IgD-negative memory B cell (primary cell): ENCODE measurements at regions not wholly inside any gene's neighbourhood (a gene's known extent, or its start where the extent isn't known, plus 50 kb on each side); places are given as distances from the start of the nearest gene placed in this dataset.

ENCODE experiments used
- H3K27ac Mint-ChIP-seq, 3 donors: one replicate each; pipeline ENCODE4 v1.8.0; 2020 to 2022; ENCODE audit warnings: mild to moderate bottlenecking in 3 of 3, mixed read lengths in 3 of 3, moderate library complexity in 1 of 3
- H3K27me3 Mint-ChIP-seq: one replicate; pipeline ENCODE4 v1.8.0; 2021; ENCODE audit warnings: mixed read lengths
- H3K36me3 Mint-ChIP-seq: one replicate; pipeline ENCODE4 v1.8.0; 2020; ENCODE audit warnings: mild to moderate bottlenecking, mixed read lengths
- H3K4me1 Mint-ChIP-seq, 3 donors: one replicate each; pipeline ENCODE4 v1.8.0; 2020 to 2022; ENCODE audit warnings: mixed read lengths in 3 of 3, mild to moderate bottlenecking in 1 of 3
- H3K4me3 Mint-ChIP-seq, 4 donors: one replicate each; pipeline ENCODE4 v1.8.0; 2020 to 2022; ENCODE audit warnings: mild to moderate bottlenecking in 4 of 4, mixed read lengths in 4 of 4, moderate library complexity in 3 of 4
- H3K9me3 Mint-ChIP-seq, 3 donors: one replicate each; pipeline ENCODE4 v1.8.0; 2020 to 2021; ENCODE audit warnings: mixed read lengths in 3 of 3, mild to moderate bottlenecking in 1 of 3

DNA sequence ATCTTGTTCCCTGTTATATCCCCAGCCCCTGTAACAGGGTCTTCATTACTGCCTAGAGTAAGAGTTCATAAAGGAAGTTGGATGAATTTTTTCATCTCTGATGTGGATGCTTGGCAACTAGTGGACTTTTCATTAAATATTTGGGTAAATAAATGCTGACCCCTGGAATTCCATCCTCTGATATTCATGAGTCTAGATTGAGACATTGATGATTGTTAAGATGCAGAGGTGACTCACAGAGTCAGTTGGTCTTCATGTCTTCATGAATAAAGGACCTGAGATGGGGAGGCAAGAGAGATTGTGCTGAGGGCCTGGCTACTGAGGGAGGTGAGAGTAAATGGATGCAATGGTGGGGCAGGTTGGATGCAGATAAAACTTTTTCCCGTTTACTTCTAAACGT lies 132.7 kb upstream of the NT5C1B start:
- Mint-ChIP-seq H3K27me3 (no peaks in the 10 kb centered on the region), H3K4me3 (no peak overlapping the region), H3K27ac (no peak overlapping the region), H3K36me3 (peaks cover 8% of the 10 kb centered on the region), H3K4me1 (no peaks in the 10 kb centered on the region), H3K9me3 (peaks cover 0 to 2% (median 0%) of the 10 kb centered on the region in 3 donors)

DNA sequence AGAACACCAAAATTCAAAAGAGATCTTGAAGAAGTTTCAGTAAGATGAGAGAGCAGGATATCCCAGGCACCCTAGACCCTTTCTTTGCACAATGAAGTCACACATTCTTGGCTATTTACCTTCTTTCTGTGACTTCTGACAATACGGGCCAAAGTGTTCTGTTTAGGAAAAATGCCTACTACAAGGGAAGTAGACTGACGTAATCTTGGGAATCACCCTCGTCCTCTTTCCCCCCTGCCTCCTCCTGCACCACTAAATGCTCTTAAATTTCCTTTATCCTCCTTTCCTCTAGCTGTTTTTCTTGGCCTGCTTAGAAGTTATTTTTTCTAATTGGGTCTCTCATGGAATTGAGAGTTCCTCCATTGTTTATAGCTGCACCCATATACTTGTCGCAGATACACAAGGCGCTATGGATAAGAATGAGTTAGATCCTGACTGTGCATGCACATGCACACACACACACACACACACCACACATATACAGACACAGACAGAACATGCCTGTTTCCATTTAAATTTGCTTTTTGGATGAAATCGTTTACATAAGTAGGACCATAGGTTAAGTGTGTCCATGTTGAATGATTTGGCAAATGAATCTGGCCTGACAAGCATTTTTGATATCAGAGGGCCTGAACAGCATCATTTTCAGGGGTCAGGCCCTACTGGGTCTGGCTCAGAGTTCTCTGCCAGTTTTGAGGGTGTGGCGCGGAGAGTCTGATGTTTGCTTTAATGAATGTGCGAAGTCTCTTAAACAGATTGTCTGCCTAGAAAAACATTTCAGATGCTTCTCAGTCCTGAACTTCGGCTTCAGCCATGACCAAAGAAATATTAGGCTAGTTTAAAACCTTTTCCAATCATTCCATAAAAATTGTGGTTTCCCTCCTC lies 131.9 kb upstream of the NT5C1B start:
- H3K27ac Mint-ChIP-seq, result no peak overlapping the region
- no peaks in the 10 kb centered on the region for H3K27me3 Mint-ChIP-seq
- H3K4me3 Mint-ChIP-seq, result no peak overlapping the region
- H3K9me3 Mint-ChIP-seq, result peaks cover 0 to 2% (median 0%) of the 10 kb centered on the region in 3 donors
- H3K36me3 Mint-ChIP-seq, result peaks cover 8% of the 10 kb centered on the region
- no peaks in the 10 kb centered on the region for H3K4me1 Mint-ChIP-seq

DNA sequence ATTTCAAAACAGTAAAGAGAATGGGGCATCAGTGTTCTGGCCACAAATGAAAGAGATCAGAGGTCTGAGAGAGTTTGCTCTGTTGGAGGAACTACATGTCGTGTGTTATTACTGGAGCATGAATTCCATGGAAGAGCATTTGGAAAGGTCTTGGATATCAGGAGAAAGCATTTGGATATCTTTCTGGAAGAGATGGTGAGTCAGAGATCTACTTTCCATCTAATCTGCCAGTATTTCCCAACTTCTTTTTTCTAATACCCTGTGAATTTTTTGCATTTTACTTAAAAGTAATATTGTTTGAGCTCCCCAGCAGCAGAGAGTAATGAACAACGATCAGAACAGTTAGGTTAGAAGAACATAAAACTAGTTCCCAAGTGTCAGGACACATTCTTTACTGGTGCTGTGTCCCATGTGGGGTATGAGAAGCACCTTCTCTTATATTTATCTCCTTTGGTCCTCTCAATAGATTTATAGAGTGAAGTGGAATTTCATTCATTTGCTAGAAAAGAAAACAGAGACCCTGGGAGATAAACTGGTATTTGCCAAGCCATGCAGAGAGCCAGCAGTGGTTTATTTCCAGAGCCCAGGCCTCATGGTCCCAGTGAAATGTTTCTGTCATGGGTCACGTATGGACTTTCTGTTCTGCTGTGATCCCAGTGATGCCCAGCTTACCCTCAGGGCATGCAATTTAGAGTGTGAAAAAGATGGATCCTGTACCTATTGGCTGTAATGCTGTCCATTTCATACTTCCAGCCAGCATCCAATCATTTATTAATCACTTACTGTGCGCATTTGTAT lies 130.8 kb upstream of the NT5C1B start:
- H3K27ac Mint-ChIP-seq, result no peak overlapping the region
- H3K27me3 Mint-ChIP-seq, result no peaks in the 10 kb centered on the region
- H3K9me3 Mint-ChIP-seq, result peaks cover 0 to 4% (median 2%) of the 10 kb centered on the region in 3 donors
- no peak overlapping the region for H3K4me3 Mint-ChIP-seq
- H3K36me3 Mint-ChIP-seq, result peaks cover 7% of the 10 kb centered on the region
- H3K4me1 Mint-ChIP-seq, result no peaks in the 10 kb centered on the region

DNA sequence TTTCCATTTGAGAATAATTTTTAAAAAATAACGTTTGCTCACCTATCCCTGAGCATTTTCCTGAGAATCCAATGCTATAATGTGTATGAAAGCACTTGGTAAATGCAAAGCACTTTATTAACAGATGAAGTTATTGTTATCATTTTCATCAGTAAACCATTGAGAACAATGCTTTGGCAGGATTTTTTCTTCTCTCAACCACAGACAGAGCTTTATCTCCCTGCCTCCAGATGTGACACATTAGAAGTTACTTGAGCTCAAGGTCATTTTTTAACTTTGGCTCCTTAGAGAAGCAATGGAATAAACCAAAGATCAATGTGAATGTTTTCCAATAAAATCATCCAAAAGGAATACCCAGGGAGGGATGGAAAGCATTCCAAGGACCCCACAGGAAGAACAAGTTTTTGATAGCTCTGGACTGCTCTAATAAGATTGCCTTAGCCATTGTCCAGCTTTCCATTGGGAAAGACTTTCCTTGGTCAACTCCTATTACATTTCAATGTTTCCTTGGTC lies 118.9 kb upstream of the NT5C1B start:
- Mint-ChIP-seq H3K27me3 (no peaks in the 10 kb centered on the region), H3K36me3 (peaks cover 5% of the 10 kb centered on the region)

DNA sequence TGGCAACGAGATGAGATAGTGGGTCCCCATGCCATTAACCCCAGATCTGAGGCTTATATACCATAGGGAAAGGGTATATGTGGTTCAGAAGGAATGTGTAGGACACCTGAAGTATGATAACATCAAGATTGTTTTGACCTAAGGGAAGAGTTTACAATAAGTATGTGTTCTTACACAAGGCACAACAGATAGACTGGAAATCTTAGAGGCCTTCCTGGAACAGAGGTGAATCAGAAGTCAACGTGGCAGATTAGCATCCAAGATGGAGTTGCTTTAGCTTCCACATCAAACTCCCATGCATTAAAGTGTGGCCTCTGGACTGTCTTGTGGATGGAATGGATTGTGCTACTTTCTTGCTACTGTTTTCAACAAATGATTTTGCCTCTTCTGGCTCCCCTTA lies 116.6 kb upstream of the NT5C1B start:
- no peaks in the 10 kb centered on the region for H3K9me3 Mint-ChIP-seq
- no peaks in the 10 kb centered on the region for H3K36me3 Mint-ChIP-seq
- H3K27me3 Mint-ChIP-seq, result no peaks in the 10 kb centered on the region
- no peak overlapping the region for H3K27ac Mint-ChIP-seq
- no peak overlapping the region for H3K4me3 Mint-ChIP-seq
- H3K4me1 Mint-ChIP-seq, result no peaks in the 10 kb centered on the region

More for the DNA sequence above, 118.9 kb upstream of the NT5C1B start:
- Mint-ChIP-seq H3K4me1 (no peaks in the 10 kb centered on the region), H3K27ac (no peak overlapping the region), H3K4me3 (no peak overlapping the region), H3K9me3 (peaks cover 2 to 4% (median 3%) of the 10 kb centered on the region in 3 donors)

DNA sequence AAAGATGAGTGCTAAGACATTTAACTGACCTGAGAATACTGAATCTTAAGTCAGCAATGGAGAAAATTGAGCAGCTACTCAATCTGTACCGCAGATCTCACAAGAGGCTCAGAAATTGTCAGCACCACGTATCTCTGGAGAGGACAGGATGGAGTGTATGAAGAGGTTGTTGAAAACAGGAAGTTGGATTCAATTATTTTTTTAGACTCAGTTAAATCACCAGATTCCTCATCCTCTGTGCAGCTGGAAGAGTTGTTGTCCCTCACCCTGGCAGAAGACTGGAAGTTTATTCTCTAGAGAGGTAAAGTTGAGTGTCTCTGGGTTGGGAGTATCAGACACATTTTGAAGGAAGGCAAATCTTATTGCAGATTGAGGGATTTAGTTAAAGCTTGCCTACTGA lies 114.9 kb upstream of the NT5C1B start:
- no peak overlapping the region for H3K27ac Mint-ChIP-seq
- no peaks in the 10 kb centered on the region for H3K9me3 Mint-ChIP-seq
- H3K4me1 Mint-ChIP-seq, result no peaks in the 10 kb centered on the region
- H3K36me3 Mint-ChIP-seq, result no peaks in the 10 kb centered on the region
- no peaks in the 10 kb centered on the region for H3K27me3 Mint-ChIP-seq
- no peak overlapping the region for H3K4me3 Mint-ChIP-seq

DNA sequence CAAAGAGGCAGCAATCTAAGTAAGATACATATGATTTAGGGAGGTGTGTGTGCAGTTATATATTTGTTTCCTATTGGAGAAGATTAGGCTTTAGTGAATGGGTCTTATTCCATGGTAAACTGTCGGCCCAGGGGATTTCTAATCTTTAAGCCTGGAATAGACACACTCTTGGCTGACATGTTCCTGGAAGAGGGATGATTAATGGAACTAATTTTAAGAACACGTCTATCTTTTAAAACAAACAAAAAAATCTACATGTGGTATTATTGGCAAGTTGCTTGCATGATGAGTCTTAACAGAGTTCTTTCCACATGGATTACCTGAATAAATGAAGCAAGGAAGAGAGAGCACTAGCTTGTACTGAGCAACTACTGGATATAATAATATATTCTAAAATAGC lies 114.2 kb upstream of the NT5C1B start:
- no peaks in the 10 kb centered on the region for H3K36me3 Mint-ChIP-seq
- H3K27me3 Mint-ChIP-seq, result no peaks in the 10 kb centered on the region
- no peaks in the 10 kb centered on the region for H3K9me3 Mint-ChIP-seq
- no peak overlapping the region for H3K4me3 Mint-ChIP-seq
- no peaks in the 10 kb centered on the region for H3K4me1 Mint-ChIP-seq
- H3K27ac Mint-ChIP-seq, result no peak overlapping the region

DNA sequence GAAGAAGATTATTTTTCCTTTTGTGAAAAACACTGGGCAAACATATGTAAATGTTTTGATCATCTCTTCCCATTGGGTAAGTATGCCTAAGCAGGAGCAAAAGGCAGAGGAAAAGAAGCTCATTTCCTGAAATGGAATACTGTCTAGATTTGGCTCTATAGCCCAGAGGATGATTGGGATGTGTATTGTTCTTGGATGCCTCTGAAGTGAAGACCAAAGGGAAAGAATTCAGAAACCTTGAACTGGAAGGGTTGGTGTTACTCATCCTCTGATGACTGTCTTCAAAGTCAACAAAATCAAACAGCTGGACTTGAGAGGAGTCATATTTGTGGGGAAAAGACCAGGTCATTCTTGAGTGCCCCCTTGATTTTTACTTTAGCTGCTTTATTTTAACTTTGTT lies 112.6 kb upstream of the NT5C1B start:
- Mint-ChIP-seq H3K27ac (no peak overlapping the region), H3K36me3 (no peaks in the 10 kb centered on the region), H3K4me1 (no peaks in the 10 kb centered on the region), H3K27me3 (no peaks in the 10 kb centered on the region), H3K4me3 (no peak overlapping the region), H3K9me3 (no peaks in the 10 kb centered on the region)

DNA sequence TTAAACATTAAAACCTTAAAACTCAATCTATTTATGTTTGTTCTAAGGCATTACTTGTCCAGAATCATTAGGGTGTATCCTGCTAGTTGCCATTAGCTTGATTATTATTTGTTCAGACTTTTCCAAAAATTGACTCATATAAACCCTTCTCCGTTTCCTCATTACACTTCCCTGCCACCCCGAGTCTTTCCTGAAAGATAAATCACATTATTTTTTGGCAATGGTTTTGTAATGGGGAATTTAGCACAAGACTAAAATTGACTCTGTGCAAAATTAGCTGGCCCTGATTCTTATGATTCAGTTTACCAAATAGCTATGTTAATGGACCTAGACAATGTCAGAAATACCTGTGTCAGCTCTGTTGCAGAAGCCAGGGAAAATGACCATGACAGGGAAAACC lies 112.2 kb upstream of the NT5C1B start:
- Mint-ChIP-seq H3K27ac (no peak overlapping the region), H3K4me1 (no peaks in the 10 kb centered on the region), H3K36me3 (no peaks in the 10 kb centered on the region), H3K4me3 (no peak overlapping the region), H3K9me3 (peaks cover 0 to 2% (median 0%) of the 10 kb centered on the region in 3 donors), H3K27me3 (no peaks in the 10 kb centered on the region)

DNA sequence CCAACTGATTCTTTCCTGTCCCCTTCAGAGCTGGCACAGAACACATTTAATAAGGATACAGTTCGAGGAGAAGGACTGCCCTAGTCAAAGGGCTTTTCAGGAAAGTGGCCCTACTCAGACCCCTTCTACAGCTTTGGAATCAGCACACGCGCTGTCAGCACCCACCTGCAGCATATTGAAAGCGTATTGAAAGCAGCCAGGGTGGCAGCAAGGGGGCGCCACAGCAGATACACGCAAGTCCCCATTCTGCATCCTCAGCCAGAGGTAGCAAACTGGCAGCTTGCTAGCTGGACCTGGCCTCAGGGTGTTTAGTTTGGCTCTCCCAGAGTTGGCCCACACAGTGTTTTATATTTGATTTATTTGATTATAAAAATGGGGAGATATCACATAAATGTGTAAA lies 101.0 kb upstream of the NT5C1B start:
- H3K27ac Mint-ChIP-seq, result peak overlapping the region in 1 of 3 donors; percentile 63
- H3K36me3 Mint-ChIP-seq, result no peaks in the 10 kb centered on the region
- peaks cover 0 to 2% (median 1%) of the 10 kb centered on the region in 3 donors for H3K9me3 Mint-ChIP-seq
- no peaks in the 10 kb centered on the region for H3K4me1 Mint-ChIP-seq
- no peaks in the 10 kb centered on the region for H3K27me3 Mint-ChIP-seq
- no peak overlapping the region for H3K4me3 Mint-ChIP-seq

DNA sequence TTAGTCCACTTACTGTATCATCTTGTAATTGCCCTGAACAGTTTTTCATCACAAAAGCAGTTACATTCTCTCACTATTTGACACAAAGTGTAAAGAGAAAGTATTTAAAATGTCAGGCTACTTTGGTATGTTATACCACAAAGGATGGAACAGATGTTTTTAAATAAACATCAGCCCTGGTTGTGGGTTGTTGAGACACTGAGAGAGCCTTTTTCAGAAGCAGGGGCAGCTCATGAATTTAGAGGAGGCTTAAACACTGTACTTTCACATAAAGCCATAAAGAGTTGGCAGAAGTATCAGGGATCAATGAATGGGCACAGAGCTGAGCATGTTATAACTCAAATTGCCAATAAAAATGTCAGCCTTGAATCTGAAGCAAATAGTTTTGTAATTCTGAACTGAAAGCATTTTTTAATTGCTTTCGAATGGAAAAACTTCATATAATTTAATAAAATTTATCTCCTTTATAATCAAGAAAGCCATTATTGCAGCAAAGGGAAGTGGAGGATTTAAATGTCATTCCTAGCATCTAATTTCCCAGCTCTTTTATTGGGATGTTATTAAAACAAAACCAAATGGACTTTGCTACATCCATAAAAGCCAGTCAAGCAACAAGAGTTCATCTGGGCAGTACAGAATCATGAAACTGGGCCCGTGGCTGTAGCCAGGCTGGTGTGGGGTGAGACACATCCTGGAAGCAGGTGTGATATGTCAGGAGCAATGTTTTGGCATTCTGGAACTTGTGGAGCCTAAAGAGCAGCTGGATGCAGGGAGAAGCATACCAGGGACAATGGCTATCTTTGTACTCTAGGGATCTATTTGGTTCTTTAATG lies 95.1 kb upstream of the NT5C1B start:
- Mint-ChIP-seq H3K9me3 (no peaks in the 10 kb centered on the region), H3K27me3 (no peaks in the 10 kb centered on the region), H3K36me3 (peaks cover 2% of the 10 kb centered on the region), H3K4me1 (no peaks in the 10 kb centered on the region), H3K27ac (no peak overlapping the region), H3K4me3 (no peak overlapping the region)

DNA sequence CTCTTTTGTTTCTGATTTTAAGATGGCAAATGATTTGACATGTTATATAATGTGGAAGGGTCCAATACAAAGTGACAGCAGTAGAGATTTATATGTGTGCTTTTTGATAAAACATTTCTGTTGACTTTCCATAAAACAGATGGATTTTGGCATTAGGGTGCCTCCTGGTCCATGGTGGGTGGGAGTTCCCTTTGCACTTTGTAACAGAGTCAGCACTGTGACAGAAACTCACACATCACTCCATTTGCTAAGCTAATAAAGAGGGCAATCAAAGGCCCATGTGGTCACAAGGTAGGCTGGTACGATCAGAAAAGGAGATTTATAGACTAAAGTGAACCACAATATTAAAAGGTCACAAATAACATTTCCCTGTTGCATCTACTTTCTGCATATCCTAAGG lies 93.3 kb upstream of the NT5C1B start:
- H3K9me3 Mint-ChIP-seq, result no peaks in the 10 kb centered on the region
- H3K4me1 Mint-ChIP-seq, result no peaks in the 10 kb centered on the region
- H3K27me3 Mint-ChIP-seq, result no peaks in the 10 kb centered on the region
- no peak overlapping the region for H3K27ac Mint-ChIP-seq
- no peak overlapping the region for H3K4me3 Mint-ChIP-seq
- H3K36me3 Mint-ChIP-seq, result peaks cover 2% of the 10 kb centered on the region

DNA sequence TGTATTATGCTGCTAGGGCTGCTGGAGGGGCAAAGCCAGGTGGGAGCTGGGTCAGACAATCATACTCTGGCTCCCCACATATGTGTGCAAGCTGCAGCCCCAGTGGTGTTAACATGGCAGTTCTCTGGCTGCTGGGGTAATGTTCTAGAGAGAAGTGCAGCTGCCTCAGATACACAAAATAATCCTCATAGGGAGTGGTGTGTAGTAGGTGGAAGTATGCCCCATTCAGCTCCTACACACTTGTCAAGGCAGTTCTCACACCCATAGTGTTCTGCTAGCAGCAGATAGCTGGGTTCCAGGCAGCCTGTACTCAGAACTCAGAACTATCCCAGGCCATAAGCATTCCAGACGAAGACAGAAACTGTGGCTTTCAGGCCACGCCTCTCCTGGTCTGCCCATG lies 87.9 kb upstream of the NT5C1B start:
- Mint-ChIP-seq H3K27ac (no peak overlapping the region), H3K4me1 (no peaks in the 10 kb centered on the region), H3K4me3 (no peak overlapping the region), H3K36me3 (peaks cover 9% of the 10 kb centered on the region), H3K27me3 (no peaks in the 10 kb centered on the region), H3K9me3 (peaks cover 5 to 26% (median 12%) of the 10 kb centered on the region in 3 donors)

DNA sequence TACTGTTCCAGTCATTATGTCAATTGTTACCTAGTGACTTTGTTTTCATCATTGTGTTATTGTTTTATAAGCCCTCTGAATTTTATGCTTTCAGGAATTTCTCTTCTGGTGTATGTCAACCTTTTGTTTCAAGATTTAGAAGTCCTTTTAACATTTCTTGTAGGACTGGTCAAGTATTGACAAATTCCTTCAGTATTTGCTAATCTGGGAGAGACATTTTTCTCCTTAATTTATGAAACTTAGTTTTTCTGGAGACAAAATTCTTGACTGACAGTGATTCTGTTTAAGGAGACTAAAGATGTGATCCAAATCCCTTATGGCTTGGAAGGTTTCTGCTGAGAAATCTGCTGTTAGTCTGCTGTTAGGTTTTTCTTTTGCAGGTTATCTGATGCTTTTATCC lies 84.9 kb upstream of the NT5C1B start:
- H3K9me3 Mint-ChIP-seq, result peaks cover 7 to 36% (median 16%) of the 10 kb centered on the region in 3 donors
- H3K36me3 Mint-ChIP-seq, result peaks cover 10% of the 10 kb centered on the region
- H3K27me3 Mint-ChIP-seq, result no peaks in the 10 kb centered on the region

DNA sequence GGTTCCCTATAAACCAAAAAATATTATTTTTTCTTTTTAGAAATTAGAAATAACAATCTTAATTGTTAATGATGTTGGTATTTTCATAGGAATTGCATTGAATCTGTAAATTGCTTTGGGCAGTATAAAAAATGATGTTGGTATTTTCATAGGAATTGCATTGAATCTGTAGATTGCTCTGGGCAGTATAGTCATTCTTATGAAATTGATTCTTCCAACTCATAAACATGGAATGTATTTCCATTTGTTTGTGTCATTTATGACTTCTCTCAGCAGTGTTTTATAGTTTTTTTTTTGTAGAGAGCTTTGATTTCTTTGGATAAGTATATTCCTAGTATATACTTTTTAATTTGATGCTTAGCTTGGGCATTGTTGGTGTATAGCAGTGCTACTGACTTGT lies 82.0 kb upstream of the NT5C1B start:
- Mint-ChIP-seq H3K4me1 (no peaks in the 10 kb centered on the region), H3K27ac (no peak overlapping the region), H3K4me3 (no peak overlapping the region), H3K9me3 (peaks cover 7 to 44% (median 15%) of the 10 kb centered on the region in 3 donors), H3K36me3 (peaks cover 10% of the 10 kb centered on the region), H3K27me3 (no peaks in the 10 kb centered on the region)

More for the DNA sequence above, 84.9 kb upstream of the NT5C1B start:
- H3K4me1 Mint-ChIP-seq, result no peaks in the 10 kb centered on the region
- no peak overlapping the region for H3K27ac Mint-ChIP-seq
- H3K4me3 Mint-ChIP-seq, result no peak overlapping the region
